GM18511 (cell line): ENCODE measurements at regions not wholly inside any gene's neighbourhood (a gene's known extent, or its start where the extent isn't known, plus 50 kb on each side); places are given as distances from the start of the nearest gene placed in this dataset.

Experiments used
- ATAC-seq: cut with Tn5 transposase; IDR thresholded peaks from one replicate; pipeline ENCODE4 v1.9.1; 2021; ENCODE audit warnings: mild to moderate bottlenecking, moderate library complexity; ENCODE audit not compliant: unreplicated experiment

DNA sequence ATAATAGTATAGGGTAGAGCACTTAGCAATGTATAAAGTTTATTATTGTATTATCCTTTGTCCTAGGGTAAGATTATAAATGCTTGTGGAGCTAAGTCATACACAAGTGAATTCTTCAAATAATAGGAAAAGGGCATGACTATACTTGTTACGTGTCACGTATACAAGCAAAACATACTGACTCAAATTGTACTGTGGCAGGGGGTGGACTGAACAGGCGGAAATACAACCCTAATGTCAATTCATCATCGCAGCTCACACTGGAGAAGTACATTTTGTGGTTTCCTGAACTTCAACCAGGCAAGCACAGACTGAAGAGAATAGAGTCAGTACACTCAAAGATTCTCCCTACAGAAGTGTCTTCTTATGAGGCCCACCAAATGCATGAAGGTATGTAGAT is 201.0 kb downstream of the MBD2 start:
- no peak for ATAC-seq

DNA sequence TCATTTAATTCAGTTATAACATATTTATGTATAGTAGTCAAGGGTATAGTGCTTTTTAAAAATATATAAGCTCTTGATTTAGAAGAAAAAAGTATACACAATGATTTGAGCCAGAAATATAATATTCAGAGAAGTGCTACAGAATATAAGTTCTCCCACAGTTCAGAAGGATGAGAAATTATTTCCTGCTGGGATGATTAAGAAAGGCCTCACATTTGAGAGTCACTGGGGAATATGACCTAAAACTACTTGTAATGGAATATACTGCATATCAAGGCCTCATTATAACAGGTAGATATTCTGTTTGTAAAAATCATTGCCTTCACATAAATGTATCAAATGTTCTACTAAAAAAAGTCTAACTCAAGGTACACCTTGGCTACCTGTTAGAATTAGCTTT is 203.5 kb downstream of the MBD2 start:
- no peak for ATAC-seq

- ATAC-seq: no peak
Measured at GRCh38 chr18:54020156-54020745, 204.2 kb downstream of the MBD2 start.

GRCh38 chr18:54019641-54020040 is 204.8 kb downstream of the MBD2 start:
- ATAC-seq: no peak

DNA sequence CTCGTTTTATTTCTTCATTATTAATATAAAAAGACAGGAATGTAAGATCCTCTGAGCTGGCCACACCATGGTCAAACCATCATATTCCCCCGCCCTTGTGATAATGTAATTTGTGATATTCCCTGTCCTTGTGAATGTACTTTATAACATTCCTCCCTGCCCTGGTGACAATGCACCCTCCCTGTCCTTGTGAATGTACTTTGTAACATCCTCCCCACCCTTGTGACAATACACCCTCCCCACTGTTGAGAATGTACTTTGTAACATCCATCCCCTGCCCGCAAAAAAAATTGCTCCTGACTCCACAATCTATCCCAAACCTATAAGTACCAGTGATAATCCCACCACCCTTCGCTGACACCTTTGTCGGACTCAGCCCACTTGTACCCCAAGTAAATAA is 211.0 kb downstream of the MBD2 start:
- ATAC-seq: no peak

GRCh38 chr18:54004828-54005227 is 219.6 kb downstream of the MBD2 start:
- peak; percentile 60 for ATAC-seq

DNA sequence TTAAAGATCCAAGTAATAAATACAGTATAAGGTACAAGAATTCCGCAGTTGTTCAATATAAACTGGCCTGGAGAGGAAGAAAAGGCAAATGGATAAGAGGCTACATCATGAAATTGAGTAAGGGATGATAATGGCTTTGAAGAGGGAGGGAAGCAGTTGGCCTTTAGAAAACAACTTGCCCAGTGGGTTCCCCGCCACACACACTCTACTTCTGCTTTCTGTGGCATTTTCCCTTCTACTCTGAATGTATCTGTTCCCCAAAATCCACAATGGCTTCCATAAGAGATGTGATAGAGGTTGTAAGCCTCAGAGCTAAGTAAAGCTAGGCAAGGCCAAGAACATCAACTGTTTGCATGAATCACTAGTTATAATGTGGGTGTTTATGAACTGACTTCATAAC is 221.3 kb downstream of the MBD2 start:
- ATAC-seq: no peak

GRCh38 chr18:53997064-53997463 is 227.4 kb downstream of the MBD2 start:
- no peak for ATAC-seq

- no peak for ATAC-seq
Measured at GRCh38 chr18:53994016-53994415, 230.5 kb downstream of the MBD2 start.

DNA sequence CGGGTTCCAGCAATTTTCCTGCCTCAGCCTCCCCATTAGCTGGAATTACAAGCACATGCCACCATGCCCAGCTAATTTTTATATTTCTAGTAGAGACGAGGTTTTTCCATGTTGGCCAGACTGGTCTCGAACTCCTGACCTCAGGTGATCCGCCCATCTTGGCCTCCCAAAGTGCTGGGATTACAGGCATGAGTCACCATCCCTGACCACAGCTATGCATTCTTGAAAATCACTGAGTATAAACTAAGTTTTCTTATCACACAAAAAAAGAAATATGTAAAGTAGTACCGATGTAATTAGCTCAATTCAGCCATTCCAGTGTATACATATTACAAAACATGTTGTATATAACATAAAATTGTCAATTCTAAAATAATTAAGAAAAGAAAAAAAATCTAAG is 232.7 kb downstream of the MBD2 start:
- ATAC-seq: no peak

DNA sequence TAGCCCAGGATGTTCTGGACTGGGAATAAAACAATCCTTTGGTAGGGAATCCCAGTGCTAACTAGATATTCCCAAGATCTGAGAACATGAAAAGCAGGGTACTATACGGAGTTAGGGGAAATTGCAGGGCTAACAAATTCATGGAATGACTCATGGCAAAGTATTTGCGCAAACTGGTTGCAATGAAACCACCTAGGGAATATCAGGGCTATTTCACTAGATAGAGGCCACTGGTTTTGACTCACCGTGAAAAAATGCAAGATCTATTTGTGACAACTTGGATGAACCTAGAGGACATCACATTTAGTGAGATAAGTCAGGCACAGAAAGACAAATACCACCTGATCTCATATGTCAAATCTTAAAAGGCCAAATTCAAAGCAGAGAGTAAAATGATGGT is 233.3 kb downstream of the MBD2 start:
- no peak for ATAC-seq

GRCh38 chr18:53990485-53990884 is 234.0 kb downstream of the MBD2 start:
- no peak for ATAC-seq

- ATAC-seq: no peak
Measured at GRCh38 chr18:53984021-53984420, 240.4 kb downstream of the MBD2 start.

- ATAC-seq: no peak
Measured at GRCh38 chr18:53971331-53971730, 253.1 kb downstream of the MBD2 start.

DNA sequence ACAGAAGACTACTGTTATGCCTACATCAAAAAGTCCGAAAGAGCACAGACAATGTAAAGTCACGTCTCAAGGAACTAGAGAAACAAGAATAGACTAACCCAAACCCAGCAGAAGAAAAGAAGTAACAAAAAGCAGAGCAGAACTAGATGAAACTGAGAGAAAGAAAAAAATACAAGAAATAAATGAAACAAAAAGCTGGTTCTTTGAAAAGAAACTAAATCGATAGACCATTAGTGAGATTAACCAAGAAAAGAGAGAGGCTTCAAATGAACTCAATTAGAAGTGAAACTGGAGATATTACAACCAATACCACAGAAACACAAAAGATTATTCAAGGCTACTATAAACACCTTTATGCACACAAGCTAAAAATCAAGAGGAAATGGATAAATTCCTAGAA is 271.8 kb downstream of the MBD2 start:
- peak; percentile 58 for ATAC-seq

- no peak for ATAC-seq
Measured at GRCh38 chr18:53950545-53950944, 273.9 kb downstream of the MBD2 start.

GRCh38 chr18:53948991-53949390 is 275.5 kb downstream of the MBD2 start:
- ATAC-seq: no peak

DNA sequence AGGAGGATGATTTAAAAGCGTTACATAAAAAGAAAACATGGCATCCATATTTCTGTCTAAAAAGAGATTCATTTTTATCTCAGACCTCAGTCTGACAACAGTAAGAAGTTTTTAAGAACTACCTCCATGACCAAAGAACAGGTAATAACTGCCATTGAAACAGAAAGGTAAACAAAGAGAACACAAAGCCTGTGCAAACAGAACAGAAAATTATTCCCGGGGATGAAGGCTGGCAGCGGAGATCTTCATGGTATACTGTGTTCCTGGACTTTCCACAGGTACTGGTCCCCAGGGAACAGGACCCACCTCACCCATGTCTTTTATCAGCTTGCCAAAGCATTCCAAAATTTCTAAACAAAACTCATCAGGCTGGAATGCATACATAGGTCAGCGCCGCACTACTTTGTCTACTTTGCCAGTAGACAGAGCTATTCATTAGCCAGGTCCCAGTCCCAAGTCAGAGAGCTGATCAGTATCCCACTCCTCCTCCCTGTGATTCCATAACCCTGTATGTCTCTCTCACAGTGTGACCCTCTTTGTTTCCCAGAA is 277.3 kb downstream of the MBD2 start:
- ATAC-seq: no peak

GRCh38 chr18:53946594-53946993 is 277.9 kb downstream of the MBD2 start:
- ATAC-seq: no peak

- no peak for ATAC-seq
Measured at GRCh38 chr18:53944721-53945120, 279.7 kb downstream of the MBD2 start.

DNA sequence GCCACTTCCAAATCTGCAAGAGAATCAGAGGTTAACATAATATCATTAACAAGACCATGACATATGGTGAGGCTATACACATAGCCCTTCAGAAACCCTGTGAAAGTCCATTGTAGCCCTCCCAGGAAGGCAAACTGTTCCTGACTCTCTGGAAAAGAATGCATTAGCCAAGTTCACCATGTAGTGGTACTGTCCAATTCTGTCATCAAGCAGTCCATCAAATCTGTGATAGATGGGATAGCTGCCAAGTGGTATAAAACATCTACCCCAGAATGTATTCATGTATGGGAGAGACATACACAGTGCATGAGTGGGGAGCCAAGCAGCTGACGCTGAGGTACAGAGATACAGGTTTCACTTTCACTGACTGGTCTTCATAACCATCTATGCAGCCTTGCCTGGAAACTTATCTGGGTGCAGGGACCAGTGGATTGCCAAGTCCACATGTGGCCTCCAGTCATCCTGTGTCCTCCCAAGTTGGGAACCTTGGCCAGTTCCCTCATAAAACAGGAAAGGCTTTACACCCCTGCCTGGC is 281.1 kb downstream of the MBD2 start:
- no peak for ATAC-seq

DNA sequence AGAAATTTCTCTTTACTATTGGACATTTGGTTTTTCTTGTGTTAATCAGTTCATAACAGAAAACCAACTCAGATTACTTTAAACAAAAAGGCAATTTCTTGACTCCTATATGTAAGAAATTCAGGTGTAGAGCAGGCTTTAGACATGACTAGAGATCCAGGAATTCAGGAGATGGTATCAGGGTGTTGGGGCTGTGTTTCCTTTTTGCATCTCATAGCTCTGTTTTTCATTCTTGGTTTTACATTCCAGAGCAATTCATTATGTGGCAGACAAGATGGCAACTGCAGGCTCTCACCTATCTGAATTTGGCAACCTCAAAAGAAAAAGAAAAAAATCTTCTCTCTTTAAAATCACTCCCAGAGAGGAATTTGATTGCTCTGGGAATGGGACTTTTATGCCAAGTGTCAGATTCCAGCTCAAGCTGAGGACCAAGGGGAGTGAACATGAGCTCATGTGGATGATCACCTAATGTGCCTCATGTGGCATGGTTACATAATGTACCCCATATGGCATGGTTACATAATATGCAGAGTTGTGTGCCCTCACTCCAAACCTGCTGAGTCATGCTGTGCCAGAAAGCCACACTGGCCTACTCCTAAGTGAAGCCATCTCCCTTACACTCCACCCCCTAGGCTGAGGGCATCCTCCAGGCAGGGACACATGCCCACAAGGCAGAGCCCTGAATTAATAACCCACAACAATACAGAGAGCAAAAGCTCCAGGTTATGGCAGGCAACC is 282.7 kb downstream of the MBD2 start:
- no peak for ATAC-seq
